Suprapubic skin (tissue), 4 donors: ENCODE measurements at regions not wholly inside any gene's neighbourhood (a gene's known extent, or its start where the extent isn't known, plus 50 kb on each side); places are given as distances from the start of the nearest gene placed in this dataset.

ENCODE experiments used
- DNase-seq, 2 donors: peaks; one replicate each; pipeline ENCODE4 v3.0.0-alpha.2; 2019; ENCODE audit warnings: low spot score in 2 of 2
- H3K27ac ChIP-seq: fragments of 200-600 bp; sonication (generic); one replicate; pipeline ENCODE4 v1.5.1; 2019
- H3K27me3 ChIP-seq: fragments of 200-600 bp; sonication (generic); one replicate; pipeline ENCODE4 v1.5.1; 2019
- H3K36me3 ChIP-seq: fragments of 200-600 bp; sonication (generic); one replicate; pipeline ENCODE4 v1.5.1; 2019
- H3K4me1 ChIP-seq: fragments of 200-600 bp; sonication (generic); one replicate; pipeline ENCODE4 v1.5.1; 2019
- H3K4me3 ChIP-seq: fragments of 200-600 bp; sonication (generic); one replicate; pipeline ENCODE4 v1.5.1; 2019; ENCODE audit warnings: mild to moderate bottlenecking
- H3K9me3 ChIP-seq: fragments of 200-600 bp; sonication (generic); one replicate; pipeline ENCODE4 v1.5.1; 2019
- CTCF ChIP-seq, 2 donors: fragments of 200-600 bp in 1 of 2; fragments of 450-650 bp in 1 of 2; sonication (generic) in 1 of 2; IDR thresholded peaks; one replicate each; pipeline ENCODE4 v1.5.1; 2016 to 2019; ENCODE audit warnings: antibody characterized with exemption in 2 of 2, mild to moderate bottlenecking in 1 of 2, moderate library complexity in 1 of 2
- EP300 ChIP-seq: sonication (generic); formaldehyde crosslinking; IDR thresholded peaks from one replicate; pipeline ENCODE4 v1.6.1; 2017; ENCODE audit warnings: antibody characterized with exemption
- POLR2A ChIP-seq, 2 donors: fragments of 450-650 bp; IDR thresholded peaks; one replicate each; pipeline ENCODE4 v1.6.1; 2017; ENCODE audit warnings: antibody characterized with exemption in 2 of 2, mild to moderate bottlenecking in 2 of 2, moderate library complexity in 2 of 2
- POLR2AphosphoS5 ChIP-seq, 3 donors: sonication (generic); formaldehyde crosslinking; IDR thresholded peaks; one replicate each; pipeline ENCODE4 v1.6.1; 2017; ENCODE audit warnings: antibody characterized with exemption in 3 of 3
- WGBS: methylation state at CpG from one replicate; pipeline ENCODE4 v1.1.5; 2018; 5-methylcytosine and 5-hydroxymethylcytosine counted together

GRCh38 chr19:46926170-46927071 lies 65.6 kb downstream of the ARHGAP35 start:
- 60% methylated on average over 9 of the region's 9 CpGs for WGBS
- peaks cover 58% of the 10 kb centered on the region for H3K4me1 ChIP-seq
- TF ChIP-seq EP300, result no peak
- no peak for TF ChIP-seq CTCF (IDR thresholded peaks at IDR 0.05)
- TF ChIP-seq POLR2A (IDR thresholded peaks at IDR 0.05), result no peak
- TF ChIP-seq POLR2AphosphoS5 (IDR thresholded peaks at IDR 0.05), result no peak

DNA sequence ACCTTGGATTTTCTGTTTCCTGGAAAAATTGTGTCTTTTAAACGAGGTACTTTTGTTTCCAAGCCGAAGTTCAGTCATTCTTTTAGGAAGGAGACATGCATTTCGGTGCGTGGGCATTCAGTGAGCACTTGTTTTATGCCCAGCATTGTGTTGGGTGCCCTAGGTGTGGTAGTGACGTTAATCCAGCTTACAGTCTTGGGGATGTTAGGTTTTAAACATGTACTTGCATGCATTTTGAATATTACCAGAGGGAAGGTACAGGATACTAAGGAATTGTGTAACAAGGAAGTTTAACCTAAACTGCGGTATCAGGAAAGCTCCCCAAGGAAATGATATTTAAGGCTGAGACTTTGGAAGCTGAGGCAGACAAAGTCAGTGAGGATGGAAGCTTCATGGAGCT lies 66.3 kb downstream of the ARHGAP35 start:
- H3K36me3 ChIP-seq, result peaks cover 5% of the 10 kb centered on the region
- TF ChIP-seq CTCF (IDR thresholded peaks at IDR 0.05), result no peak
- TF ChIP-seq POLR2A (IDR thresholded peaks at IDR 0.05), result no peak
- TF ChIP-seq EP300, result no peak
- no peak for TF ChIP-seq POLR2AphosphoS5 (IDR thresholded peaks at IDR 0.05)
- WGBS, result 36% methylated on average over 6 of the region's 6 CpGs
- no peaks in the 10 kb centered on the region for H3K27me3 ChIP-seq
- H3K27ac ChIP-seq, result peak overlapping the region; percentile 78
- DNase-seq, result no peak
- H3K4me3 ChIP-seq, result no peak overlapping the region
- peaks cover 59% of the 10 kb centered on the region for H3K4me1 ChIP-seq
- H3K9me3 ChIP-seq, result no peaks in the 10 kb centered on the region

More at GRCh38 chr19:46926170-46927071, 65.6 kb downstream of the ARHGAP35 start:
- Histone ChIP-seq H3K9me3 (no peaks in the 10 kb centered on the region), H3K4me3 (peak overlapping the region; percentile 12), H3K27me3 (no peaks in the 10 kb centered on the region), H3K36me3 (peaks cover 11% of the 10 kb centered on the region), H3K27ac (peak overlapping the region; percentile 78)
- DNase-seq, result no peak

DNA sequence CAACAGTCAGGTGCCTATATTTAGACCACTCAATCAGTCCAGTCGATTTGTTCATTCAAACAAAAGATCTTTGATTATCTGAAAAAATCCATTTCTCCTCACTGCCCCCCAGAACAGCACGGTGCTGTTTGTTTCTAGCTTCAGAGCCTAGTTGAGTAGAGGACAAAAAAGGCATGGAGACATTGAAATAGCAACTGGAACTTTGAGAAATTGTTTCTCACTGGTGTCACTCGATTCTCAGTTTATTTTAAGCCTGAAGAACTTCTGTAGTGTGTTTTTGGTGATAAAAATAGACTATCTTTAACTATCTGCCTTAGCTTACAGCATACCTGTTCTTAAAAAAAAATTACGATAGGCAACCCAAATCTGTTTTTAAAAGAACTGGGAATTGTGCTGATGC lies 67.1 kb downstream of the ARHGAP35 start:
- DNase-seq, result no peak
- no peaks in the 10 kb centered on the region for H3K9me3 ChIP-seq
- no peak overlapping the region for H3K4me3 ChIP-seq
- H3K27ac ChIP-seq, result peak overlapping the region; percentile 78
- peaks cover 64% of the 10 kb centered on the region for H3K4me1 ChIP-seq
- no peaks in the 10 kb centered on the region for H3K27me3 ChIP-seq
- H3K36me3 ChIP-seq, result no peaks in the 10 kb centered on the region
- 57% methylated on average over 4 of the region's 4 CpGs for WGBS
- TF ChIP-seq POLR2A (IDR thresholded peaks at IDR 0.05) (no peak), EP300 (no peak), POLR2AphosphoS5 (IDR thresholded peaks at IDR 0.05) (no peak), CTCF (IDR thresholded peaks at IDR 0.05) (no peak)

DNA sequence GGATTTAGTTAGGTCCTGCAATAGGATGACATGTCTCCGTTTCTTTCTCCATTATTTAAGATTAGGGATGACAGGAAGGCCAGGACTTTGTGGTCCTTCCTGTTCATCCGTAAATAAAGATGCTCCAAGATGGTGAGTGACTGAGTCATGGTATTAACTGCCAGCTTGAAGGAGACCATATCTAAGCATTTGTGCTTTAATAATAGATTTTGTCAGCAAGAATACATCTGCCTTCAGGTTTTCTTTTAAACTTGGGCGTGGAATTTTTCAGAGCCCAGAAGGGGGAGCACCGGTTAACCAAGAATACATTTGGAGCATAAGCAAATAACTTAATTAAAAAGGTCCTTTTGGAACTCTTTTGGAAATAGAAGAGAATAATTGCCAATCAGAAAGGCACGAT lies 68.2 kb downstream of the ARHGAP35 start:
- no peaks in the 10 kb centered on the region for H3K9me3 ChIP-seq
- no peaks in the 10 kb centered on the region for H3K36me3 ChIP-seq
- TF ChIP-seq EP300 (no peak), POLR2A (IDR thresholded peaks at IDR 0.05) (no peak), CTCF (IDR thresholded peaks at IDR 0.05) (no peak)
- H3K27ac ChIP-seq, result no peak overlapping the region
- no peaks in the 10 kb centered on the region for H3K27me3 ChIP-seq
- 40% methylated on average over 5 of the region's 5 CpGs for WGBS
- H3K4me1 ChIP-seq, result peaks cover 64% of the 10 kb centered on the region
- no peak for DNase-seq
- H3K4me3 ChIP-seq, result no peak overlapping the region

DNA sequence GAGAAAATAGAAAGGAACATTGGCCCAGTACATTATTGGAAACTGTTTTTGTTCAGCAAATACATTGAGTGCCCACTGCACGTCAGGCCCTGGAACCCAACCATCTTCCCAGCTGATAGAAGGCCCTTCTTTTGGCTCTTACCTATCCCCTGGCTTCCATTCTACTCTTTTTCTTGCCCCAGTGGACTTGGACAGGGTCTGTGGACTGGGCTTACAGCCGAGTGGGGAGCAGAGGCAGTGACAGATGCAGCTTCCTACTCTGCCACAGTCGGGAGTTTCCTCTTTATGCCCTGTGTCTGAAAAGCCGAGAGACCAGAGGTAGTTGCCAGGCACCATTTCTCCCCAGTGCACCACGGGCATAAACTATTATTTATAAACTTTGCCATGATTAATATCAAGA lies 70.4 kb downstream of the ARHGAP35 start:
- WGBS, result 58% methylated on average over 5 of the region's 5 CpGs
- DNase-seq, result no peak
- H3K27ac ChIP-seq, result no peak overlapping the region
- H3K4me1 ChIP-seq, result peaks cover 49% of the 10 kb centered on the region
- no peaks in the 10 kb centered on the region for H3K27me3 ChIP-seq
- no peak for TF ChIP-seq POLR2A (IDR thresholded peaks at IDR 0.05)
- TF ChIP-seq POLR2AphosphoS5 (IDR thresholded peaks at IDR 0.05), result no peak
- TF ChIP-seq CTCF (IDR thresholded peaks at IDR 0.05), result no peak
- TF ChIP-seq EP300, result no peak
- H3K4me3 ChIP-seq, result no peak overlapping the region
- no peaks in the 10 kb centered on the region for H3K36me3 ChIP-seq
- H3K9me3 ChIP-seq, result no peaks in the 10 kb centered on the region
